HG03571 (cell line): ENCODE measurements at regions not wholly inside any gene's neighbourhood (a gene's known extent, or its start where the extent isn't known, plus 50 kb on each side); places are given as distances from the start of the nearest gene placed in this dataset.

Source experiments
- ATAC-seq: cut with Tn5 transposase; IDR thresholded peaks from one replicate; pipeline ENCODE4 v1.9.1; 2021; ENCODE audit not compliant: unreplicated experiment

DNA sequence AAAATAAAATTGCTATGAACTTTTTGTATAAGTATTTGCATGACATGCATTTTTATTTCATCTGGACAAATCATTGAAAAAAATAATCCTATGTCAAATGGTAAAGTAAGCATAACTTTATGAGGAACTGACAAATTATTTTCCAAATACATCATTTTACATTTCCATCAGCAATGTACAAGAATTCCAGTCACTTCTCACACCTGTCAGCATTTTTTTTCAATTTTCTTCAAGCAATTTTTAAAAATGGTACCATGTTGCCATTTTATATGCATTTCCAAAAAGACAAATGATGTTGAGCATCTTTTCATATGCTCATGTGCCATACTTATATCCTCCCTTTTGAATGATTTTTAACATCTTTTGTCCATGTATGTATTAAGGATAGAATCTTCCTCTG lies 961.7 kb upstream of the PIK3C3 start:
- no peak for ATAC-seq

DNA sequence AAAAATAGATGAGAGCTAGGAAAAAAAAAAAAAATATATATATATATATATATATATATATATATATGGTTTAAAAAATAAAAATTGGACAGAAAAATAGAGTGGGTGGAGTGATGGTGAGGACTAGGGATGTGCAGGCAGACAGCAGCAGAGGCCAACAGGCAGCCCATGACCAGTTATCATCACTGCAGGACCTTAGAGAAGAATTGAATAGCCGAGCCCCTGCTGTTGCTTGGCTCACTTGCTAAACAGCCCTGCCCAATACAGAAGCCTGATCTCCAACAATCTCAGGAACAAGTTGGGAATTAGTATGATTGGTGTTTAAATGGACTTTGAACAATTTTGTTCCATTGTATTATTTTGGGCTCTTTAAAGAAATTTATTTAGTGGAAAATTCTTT lies 967.5 kb upstream of the PIK3C3 start:
- ATAC-seq: no peak

DNA sequence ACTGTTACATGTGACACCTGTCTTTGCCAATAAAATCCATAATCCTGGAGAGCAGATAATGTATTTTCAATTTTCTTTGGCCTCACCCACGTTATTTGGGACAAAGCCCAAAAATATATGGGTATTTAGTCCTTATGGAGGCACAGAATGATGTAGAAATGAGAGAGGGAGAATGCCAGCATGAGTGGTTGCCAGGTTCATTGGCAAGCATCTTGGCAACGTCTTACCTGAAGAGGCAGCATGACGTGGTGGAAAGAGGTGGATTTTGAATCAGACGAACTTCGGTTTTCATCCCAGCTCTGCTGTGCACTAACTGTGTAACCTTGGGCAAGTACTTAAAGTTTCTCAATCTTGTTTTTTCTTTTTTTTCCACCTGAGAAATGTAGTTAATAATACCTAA lies 969.6 kb upstream of the PIK3C3 start:
- no peak for ATAC-seq

DNA sequence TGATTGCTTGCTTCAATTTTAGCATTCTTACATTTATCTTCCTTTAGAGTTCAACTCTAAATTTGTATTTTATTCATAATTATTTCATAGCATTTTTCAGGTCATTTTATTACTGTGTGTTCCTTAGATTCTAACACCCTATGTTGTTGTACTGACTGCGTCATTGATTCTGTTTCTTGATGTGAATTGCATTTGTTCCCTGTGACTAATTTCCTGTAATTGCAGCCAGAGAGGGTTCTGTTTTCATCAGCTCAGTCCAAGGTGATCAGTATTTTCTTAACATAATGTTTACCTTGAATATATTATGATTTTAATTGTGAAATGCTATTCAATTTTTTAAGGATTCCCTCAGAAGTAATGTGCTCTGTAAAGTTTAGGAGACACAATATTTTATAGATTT lies 970.2 kb upstream of the PIK3C3 start:
- ATAC-seq: no peak

DNA sequence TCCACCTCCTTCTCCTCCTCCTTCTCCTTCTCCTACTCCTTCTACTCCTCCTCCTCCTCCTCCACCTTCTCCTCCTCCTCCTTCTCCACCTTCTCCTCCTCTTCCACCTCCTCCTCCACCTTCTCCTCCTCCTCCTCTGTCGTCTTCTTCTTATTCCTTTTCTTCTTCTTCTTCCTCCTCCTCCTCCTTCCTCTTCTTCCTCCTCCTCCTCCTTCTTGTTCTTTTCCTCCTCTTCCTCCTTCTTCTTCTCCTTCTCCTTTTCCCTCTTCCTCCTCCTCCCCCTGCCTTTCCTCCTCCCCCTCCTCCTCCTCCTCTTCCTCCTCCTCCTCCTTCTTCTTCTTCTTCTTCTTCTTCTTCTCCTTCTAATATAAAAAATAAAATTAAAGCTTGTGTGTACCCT lies 971.2 kb upstream of the PIK3C3 start:
- ATAC-seq: no peak

DNA sequence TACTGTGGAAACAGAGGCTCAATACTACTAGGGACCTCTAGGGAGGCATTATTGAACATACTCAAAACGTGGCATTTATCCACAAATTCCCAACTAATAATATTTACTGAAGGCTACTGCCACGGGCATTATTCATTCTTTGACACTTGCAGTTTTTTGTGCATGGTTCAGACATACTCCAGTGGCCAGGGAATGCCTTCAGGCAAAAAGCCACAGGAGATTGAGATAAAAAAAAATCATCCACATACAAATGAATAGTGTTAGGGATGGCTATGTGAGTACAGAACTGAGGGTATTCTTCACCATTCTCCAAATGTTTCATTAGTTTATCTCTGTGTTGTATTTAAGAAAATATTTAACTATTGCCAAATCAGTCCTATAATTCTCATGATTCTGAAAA lies 974.9 kb upstream of the PIK3C3 start:
- no peak for ATAC-seq

DNA sequence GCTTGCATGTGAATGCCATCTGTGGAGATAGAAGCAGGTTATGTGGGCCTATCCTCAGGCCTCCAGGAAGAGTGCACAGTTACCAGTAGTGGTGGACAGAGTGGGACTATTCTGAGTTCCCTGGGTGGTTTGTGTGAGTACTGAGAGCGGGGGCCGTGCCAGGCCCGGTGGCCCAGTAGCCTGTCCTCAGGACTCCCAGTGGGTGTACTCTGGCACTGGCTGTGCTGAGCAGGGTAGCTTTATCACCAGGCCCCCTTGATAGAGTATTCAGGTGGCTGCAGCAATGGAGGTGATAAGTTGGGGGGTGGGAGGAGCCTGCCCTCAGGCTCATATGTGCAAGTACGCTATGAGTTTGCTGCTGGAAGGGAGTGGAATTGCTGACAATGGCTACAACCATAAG lies 979.0 kb upstream of the PIK3C3 start:
- ATAC-seq: no peak

DNA sequence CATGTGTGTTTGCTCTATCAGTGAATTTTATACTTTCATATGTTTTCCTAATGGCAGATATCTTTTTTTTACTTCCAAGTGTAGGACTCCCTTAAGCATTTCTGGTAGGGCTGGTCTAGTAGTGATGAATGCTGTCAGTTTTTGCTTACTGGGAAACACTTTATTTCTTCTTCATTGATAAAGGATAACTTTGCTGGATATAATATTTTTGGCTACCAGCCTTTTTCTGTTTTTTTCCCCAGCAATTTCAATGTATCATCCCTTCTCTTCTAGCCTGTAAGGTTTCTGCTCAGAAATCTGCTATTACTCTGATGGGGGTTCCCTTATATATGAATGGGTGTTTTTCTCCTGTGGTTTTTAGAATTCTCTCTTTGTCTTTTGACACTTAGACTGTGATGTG lies 980.6 kb upstream of the PIK3C3 start:
- ATAC-seq: no peak

DNA sequence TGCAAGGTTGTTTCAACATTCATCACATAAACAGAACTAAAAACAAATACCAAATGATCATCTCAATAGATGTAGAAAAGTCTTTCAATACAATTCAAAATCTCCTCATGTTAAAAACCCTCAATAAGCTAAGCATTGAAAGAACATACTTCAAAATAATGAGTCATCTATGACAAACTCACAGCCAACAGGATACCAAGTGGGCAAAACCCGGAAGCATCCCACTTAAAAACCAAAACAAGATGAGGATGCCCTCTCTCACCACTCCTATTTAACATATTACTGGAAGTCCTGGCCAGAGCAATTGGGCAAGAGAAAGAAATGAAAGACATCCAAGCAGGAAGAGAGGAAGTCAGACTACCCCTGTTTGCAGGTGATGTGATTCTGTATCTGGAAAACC lies 992.2 kb upstream of the PIK3C3 start:
- no peak for ATAC-seq

DNA sequence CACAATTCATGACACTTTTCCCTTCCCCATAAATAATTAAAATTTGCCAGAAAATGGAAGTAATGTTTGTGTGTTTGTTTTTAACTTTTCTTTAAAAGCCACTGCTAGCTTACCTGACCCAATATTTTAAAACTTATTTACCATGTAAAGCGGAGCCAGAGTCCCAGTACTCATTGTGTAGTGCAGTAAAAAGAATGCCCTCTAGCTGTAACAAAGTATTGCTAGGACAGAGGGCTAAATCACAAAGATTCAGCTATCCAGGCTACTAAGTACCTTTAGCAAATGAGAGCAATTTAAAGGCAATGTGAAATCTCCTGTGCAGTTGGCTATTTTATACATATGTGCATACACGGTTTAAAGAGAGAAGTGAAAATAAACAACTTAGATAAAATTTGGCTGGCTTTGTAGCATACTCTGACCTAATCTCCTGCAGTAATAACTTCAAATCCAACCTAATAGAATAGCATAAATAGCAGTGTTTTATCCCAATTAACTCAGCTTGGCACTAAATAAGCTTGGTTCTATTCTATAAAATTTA lies 997.4 kb upstream of the PIK3C3 start:
- no peak for ATAC-seq

DNA sequence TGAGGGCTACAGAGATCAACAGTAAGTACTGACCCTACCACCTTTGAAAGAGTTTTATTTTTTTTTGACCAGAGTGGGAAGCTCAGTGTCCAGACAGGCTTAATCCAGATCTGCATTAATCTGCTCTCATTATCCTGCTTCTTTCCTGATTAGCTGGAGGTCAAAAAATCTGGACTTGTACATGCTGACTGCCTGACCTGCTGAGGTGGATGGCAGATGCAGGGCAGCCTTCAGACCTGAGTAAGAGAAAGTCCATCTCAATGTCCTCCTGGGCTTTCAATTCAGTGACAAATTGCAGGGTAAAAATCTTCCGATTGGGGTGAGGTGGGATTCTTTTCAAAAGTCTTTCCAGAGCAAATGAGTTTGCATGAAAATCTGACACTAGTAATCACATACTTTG lies 998.8 kb upstream of the PIK3C3 start:
- ATAC-seq: no peak

DNA sequence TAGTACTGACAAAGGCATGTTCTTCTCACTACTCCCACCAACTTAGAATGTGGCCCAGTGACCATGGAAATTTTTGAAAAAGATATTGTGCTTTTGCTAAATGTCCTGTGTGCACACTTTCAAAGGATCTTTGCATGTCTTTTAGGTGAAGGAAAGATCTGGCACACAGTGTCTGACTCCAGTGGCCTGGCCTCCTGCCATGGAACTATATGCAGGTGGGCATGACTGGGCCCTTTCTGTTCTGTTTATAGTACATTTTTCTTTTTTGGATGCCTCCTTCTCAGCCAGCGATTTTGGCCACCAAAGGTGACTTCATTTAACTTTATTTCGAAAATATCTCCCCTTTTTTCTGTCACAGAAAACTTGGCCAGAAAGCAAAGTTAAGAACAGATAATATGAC lies 999.7 kb upstream of the PIK3C3 start:
- ATAC-seq: no peak

DNA sequence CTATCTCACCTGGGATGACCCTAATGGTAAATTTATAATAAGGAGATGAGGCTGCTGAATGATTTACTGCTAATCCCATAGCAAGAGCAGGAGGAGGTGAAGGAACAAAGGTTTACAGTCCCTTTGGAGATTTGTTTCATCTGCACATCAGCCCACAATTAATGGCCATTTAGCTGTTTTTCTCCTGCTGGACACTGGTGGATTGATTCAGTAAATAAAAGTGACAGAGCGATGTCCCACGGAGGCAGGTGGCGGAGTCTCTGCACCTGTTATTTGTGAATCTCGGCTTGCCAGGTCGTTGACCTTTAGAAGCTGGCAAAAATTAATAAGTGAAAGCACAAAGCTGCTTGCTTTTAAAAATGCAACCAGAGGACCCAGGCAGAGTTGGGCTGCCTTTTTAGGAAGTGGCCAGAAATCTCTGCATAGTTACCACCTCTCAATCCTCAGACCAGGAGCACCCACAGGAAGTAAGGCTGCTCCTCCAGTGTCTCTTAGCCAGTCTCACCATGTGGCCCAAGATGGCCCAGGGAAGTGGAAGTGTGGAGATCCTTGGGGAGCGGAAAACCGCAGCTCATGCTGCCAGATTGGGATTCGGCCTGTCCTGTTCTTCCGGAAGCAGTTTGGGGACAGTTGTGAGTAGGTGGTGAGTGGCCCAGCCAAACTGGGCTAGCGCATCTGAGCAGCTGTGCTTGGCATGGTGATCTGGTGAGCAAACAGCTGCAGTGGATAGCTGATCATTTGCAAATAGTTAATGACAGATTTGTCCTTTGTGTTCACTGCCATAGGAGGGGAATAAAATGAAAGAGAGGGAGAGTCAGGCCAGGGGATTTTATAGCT lies 1005.7 kb upstream of the PIK3C3 start:
- ATAC-seq: no peak

DNA sequence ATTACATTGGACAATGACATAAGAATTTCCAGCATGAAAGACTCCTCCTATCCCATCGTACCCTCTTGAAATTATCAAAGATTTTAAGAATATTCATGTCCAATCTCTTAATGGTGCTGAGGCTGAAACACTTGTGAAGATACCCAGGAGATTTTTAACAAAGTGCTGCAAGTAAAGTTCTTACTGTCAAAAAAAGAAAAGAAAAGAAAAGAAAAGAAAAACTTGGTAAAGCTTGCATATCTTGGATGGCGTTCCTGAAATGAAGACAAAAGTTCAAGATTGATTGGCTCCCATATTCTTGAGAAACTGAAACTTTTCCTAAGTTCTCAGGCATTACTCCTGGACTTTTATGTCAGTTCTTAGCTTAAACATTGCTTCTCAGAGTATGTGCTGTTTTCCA lies 1010.5 kb upstream of the PIK3C3 start:
- ATAC-seq: no peak

DNA sequence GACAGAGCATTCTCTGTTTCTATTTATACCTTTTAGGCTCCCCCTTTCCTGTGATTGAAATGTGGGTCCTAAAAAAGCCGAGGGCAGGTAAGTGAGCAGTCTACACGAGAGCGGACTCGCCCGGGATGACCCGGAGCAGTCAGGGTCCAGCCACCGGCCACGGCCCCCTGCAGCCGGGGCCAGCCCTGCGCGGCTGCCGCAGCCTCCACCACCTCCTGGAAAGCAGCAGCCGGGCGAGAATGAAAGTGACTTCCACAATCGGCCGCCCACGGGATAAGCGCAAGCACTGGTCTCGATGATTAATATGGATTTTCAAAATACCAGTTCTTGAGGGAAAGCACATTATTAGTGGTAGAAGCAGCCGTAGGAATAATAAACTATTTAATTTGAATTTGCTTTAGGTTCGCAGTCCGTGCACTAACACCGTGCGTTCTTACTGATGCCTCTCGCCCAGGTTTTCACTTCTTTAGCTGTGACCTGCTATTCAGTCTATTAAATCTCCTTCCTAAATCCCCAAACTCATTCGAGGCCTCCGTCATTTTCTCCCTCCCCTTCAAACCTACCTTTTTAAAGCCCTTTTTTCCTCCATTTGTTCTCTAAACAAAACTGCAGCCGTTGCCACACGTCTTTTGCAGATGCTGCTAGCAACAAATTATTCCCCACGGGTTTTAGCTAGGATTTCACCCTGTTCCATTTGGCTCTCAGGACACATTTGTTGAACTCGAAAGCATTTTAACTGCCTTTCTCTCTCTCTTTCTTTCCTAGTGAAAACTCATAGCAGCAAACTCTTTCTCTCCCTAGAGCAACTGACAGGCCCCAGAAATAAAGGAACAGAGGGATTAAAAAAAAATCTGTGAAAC lies 1015.1 kb upstream of the PIK3C3 start:
- ATAC-seq: no peak

DNA sequence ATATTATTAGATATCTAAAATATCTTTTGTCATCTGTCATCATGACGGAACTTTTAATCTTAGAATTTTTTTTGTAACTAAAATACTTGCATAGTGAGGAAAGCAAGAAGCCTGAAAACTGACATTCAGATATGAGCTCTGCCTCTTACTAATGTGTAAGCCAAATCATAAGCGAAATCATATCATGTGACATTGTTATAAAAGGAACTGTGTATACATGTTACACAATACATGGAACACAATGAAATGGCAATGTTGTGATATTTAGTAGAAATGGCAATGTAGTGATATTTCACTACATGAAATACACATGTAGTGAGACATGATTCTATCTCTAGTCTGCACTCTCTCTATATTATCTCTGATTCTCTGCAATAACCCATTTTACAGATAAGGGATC lies 1016.4 kb upstream of the PIK3C3 start:
- no peak for ATAC-seq

DNA sequence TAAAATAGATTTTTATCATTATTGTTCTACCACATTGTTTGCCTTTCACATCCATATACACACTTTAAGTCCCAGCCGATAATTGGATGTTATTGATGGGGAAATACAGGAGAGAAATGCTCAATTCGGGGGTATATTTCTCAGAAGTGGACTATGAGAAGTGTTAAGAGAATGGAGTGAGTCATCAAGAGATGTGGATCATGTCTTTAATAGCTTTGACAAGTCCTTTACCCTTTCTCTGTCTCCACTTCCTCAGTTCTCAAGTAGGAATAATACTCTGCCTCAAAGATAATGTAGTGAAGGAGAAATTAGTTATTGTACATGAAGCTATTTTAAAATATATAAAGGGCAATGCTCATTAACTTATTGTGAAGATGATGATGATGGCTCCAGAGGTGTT lies 1017.6 kb upstream of the PIK3C3 start:
- no peak for ATAC-seq

DNA sequence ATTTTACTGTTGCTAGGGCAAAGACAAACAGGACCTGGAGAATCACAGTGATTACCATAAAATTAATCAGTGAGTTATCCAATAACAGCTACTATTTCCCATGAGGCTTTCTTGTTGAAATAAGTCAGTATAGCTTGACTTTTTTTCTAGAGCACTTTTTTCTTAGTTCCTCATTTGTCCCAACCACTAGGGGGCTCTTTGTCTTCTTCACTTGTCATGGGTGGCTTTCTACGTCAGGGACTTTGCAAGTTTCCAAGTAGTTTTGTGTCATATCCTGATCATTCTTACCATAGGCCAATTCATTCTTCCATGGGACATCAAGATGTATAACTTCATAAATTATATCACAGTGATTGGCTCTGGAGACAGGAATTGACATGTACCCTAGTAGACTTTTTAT lies 1019.6 kb upstream of the PIK3C3 start:
- no peak for ATAC-seq

DNA sequence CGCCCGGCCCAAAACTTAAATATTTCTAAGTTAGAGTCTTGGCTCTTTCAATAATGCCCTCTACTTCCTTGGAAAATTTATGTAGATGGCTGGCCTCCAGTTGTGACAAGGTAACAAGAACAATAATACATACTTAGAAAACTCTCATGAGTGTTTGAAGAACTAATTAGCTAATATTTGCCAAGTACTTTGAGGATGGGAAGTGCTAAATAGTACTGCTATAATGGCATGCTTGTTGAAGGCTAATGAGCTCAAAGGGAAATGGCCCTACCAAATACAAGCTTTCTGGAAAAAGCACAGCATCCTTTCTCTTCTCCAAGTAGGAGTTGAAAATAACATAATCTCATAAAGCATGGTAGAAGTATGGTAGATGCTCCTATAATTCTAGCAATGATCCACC lies 1022.2 kb upstream of the PIK3C3 start:
- no peak for ATAC-seq

DNA sequence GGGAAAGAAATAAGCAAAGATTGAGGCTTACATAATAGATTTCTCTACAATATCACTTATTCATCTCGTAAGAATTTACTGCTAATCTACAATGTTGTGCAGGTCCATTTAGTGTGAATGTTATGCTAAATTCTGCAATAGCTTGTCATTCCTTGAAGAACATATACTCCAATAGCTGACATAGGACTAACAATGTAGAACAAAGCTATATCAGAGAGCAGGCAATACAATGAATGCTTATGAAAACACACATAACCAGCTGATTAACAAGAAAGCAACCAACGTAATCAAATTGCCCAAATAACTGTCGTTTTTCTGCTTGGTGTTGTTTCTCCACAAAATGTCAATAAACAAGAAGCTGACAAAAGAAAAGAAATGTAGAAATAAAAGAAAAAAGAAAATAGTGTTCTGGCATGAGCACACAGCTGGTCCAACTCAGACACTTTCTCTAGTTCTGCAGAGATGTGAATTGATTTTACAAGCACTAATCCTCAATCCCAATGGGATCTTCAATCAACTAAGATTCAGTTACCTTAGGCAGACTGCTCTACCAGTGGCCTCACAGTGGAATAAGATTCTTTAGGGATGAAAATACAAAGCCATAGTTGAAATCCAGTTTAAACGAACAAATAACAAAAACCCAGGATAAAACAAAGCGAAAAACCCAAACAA lies 1024.7 kb upstream of the PIK3C3 start:
- ATAC-seq: no peak

DNA sequence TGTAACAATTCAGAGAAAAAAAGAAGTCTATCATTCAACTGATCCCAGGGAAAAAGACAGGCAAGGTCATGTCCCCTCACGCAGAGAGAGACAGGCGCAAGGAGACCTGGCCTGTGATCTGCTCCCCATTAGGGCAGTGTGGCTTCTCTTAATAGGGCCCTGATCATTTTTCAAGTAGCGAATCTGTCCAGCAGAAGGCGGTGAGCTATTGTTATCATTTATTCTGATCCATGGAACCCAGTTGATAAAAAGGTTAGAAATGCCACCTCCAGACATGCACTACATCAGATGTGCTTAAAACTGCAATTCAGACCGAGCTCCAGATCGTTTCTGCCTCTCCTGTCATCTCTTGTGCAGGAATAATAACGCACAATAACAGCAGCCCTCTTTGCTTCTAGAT lies 1025.6 kb upstream of the PIK3C3 start:
- ATAC-seq: no peak

DNA sequence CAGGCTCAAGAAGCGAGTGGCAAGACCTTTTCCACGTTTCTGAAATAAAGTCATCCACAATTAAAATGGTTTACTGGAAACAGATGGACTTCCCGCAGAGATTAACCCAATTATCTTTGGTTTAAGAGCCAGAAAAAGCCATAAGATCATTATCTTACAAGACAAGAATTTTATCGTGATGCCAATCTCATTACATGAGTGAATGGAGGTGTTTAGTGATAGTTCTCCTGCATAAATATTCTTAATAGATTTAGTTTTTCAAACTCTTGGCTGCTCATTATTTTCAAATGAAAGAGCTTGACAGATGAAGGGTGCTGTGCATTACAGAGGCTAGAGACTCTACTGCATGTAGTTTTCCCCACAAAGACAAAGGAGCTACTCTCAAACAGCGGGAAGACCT lies 1028.4 kb upstream of the PIK3C3 start:
- no peak for ATAC-seq
